GDM1 (cell line): ENCODE measurements at regions not wholly inside any gene's neighbourhood (a gene's known extent, or its start where the extent isn't known, plus 50 kb on each side); places are given as distances from the start of the nearest gene placed in this dataset.

Source experiments
- DNase-seq: peaks from one replicate; lab custom pipeline; 2025; lab: John Stamatoyannopoulos, UW

DNA sequence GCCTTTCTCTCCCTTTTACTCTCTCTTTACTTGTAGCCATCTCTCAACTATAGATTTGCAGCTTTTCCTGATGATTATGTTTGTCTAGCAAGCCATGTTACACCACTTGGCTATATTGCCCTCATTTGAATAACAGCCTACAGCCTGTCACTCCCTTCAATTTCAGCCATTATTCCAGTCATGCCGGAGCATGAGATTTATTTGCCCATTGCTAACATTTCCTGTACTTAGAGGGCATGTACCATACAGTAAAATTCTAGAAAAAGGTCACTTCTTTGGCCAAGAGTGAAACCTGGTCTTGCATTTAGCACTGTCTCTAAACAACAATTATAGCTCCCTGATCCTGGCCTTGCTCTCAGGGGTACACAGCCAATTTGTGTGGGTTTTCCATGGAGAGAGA lies 221.7 kb upstream of the TMC3 start:
- DNase-seq: no peak

DNA sequence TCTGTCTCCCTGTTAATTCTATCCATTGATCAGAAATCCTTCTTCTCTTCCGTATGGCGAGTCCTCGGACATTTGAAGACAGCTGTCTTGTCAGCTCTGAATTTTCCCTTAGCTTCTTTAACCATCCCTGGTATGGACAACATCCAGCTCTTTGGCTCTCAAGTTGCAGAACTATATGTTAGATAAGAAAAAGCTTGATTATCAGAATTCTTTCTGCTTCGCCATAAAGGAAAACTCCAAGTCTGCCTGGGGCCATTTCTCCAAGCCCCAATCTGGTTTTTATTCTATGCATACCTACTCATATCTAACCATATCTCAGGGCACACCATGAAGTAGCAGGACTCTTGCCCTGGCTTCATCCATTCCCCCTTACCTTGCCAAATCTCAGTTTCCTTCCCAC lies 215.7 kb upstream of the TMC3 start:
- DNase-seq: no peak

DNA sequence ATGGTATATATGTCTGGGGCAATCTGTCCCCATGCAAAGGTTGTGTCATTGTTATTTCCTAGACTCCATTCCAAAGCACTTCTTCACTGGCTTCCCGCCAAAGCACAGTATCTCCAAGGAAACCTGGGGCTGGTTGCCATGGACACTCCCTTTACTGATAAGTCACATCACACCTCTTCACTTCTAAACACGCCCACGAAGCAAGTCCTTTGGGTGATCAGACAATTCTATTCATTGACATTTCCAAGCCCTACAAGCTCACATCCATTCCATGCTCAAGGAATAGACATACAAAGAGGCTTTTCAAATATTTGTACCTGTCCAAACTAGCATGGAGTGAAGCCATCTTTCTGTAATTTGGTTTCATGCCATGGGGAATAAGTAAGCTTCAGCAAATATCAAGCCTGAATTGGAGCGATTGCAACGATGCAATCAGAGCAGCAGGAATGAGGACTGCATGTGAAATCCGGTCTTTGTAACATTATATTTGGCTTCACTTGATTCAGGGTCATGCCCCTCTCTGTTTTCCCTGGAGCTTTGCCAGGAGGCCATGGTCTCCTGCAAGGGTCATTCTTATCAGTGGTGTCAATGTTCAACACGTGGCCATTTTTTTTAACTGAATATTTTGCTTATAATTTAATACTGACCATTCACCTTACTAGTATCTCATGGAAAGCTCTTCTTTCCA lies 201.6 kb upstream of the TMC3 start:
- no peak for DNase-seq

DNA sequence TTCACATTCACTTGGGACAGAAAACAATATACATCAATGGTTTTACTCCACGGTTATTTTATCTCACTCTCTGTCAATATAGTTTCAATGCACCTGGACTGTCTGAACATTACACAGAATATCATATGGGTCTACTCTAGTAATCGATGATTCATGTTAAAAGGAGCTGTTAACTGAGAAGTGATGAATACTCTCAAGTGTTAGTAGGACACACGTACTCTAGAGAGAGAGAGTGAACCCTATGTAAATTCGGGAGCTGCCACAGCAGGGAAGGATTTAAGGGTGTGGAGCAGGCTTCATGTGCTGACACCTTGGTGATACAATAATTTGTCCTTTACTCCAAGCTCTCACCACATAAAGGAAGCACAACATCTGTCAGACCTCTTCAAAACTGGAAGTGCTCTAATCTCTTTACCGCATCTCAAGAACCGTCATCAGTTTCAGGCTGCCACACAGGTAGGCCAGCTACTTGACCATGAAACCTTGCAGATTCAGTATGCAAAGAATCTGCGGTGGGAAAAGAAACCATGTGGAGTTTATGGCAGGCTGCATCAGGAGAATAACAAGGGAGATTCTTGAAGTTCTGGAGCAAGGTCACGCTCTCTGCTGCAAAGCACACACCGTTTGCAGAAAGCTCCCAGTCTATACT lies 199.2 kb upstream of the TMC3 start:
- no peak for DNase-seq

DNA sequence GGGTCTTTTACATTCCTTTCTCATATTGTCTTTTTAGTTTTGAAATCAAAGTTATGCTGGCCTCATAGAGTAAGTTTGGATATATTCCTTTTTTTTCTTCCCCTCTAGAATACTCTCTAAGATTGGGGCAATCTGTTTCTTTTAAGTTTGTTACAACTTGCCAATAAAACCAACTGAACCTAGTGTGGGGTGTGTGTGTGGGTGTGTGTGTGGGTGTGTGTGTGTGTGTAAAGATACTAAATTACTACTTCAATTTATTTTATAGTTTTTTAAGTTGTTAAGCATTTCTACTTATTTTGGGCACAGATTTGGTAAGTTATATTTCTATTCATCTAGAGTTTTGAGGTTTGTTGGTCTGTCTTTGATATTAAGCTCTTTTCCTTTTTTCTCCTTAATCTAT lies 198.2 kb upstream of the TMC3 start:
- DNase-seq: no peak

DNA sequence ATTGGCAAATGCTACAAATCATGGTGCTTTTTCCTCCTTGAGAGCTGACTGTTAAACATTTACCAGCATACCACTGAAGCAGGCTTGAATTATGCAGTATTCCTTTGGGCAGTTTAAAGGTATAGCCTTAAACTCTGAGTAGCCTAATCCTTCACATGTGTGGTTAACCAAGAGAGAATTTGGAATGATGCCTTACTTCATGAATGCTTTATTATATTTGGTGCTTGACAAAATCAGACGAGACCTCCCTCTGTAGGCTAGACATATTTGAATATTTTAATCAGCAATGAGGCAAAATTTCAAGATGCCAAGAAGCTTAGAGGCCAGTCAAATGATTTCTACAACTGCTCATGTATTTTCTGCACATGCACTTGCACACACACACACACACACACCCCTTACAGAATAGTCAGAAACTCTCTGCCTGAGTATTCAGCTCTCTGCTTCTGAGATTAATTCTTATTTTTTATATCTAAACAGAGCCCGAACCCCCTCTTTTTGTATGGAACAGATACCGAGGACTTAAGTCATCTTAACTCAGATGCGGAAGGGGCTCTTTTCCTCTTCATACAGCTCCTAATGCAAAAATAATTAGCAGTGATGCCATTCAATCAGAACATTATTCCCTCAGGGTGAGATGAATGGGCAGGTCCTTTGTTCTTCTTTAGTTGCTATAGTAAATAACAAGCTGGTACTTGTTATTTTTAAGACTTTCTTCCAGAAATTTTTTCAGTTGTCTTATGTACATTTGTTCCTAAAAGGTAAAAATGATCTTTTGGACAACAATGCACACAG lies 195.5 kb upstream of the TMC3 start:
- DNase-seq: no peak

DNA sequence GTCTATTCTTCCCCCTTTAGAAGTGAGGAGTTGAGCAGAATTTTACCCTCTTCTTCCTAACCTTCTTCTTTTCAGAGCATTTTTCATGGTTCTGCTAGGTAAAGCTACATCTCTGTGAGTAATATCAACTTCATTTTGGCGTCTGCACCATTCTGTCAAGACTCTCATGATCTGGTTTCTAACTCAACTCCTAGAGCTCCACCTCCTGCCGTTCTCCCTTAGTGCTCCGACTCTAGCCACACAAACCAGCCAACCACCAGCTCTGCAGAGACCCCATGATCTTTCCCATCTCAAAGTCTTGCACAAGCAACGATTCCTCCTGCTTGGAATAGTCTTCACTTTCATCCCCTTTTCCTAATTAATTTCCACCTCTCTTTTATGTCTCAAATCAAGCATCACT lies 193.9 kb upstream of the TMC3 start:
- no peak for DNase-seq

DNA sequence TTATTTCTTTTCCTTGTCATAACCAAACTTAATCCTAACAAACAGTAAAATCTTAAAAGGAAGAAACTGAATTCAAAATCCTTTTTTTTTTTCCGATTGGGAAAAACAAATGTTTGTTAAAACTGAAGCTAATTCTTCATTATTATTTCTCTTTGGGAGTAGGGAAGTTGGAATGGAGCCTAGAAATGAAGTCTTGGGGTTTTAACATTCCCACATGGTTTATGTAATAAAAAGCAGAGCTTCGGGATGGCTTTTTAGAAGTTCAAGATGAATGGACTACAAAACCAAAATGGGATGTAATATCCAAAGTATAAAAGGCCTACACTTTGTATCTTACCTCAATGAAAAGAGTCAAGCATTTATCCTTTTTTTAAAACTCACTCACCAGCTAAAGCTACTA lies 189.0 kb upstream of the TMC3 start:
- no peak for DNase-seq

DNA sequence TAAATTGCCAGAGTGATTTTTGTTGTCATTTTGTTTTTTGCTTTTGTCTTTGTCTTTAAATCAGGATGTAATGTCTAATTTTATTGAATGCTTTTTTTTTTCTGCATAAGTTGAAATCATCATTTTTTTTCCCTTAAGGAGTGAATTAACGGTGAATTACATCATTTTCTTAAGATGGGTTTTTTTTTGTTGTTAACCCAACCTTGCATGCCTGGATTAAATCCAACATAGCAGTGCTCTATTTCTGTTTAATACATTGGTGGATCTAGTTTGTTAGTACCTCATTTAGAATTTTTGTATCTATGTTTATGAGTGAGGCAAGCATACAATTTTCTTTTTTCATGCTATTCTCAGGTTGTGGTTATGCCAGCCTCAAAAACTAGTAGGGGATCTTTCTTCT lies 186.4 kb upstream of the TMC3 start:
- DNase-seq: no peak

DNA sequence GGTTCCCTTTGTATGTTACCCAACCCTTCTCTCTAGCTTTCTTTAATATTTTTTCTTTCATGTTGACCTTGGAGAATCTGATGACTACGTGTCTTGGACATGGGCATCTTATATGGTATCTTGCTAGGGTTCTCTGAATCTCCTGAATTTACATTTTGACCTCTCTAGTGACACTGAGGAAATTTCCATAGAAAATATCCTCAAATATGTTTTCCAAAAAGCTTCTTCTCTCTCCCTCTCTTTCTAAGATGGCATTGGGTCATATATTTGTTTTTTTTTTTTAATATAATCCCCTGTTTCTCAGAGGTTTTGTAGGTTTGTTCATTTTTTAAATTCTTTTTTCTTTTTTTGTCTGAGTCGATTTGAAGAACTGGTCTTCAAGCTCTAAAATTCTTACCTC lies 184.0 kb upstream of the TMC3 start:
- DNase-seq: no peak

DNA sequence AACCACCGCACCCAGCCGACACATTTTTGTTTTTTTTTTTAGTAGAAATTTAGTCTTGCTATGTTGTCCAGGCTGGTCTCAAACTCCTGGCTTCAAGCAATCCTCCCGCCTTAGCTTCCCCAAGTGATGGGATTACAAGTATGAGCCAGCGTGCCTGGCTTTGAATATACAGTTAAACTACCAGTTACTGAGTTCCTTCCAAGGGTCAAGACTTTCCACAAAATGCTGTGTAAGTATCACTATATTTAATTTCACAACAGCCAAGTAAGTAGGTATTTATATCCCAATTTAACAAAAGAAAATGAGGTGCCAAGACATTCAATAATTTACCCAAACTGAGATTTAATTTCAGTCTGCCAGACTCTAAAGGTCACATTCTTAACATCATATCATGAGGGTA lies 181.3 kb upstream of the TMC3 start:
- no peak for DNase-seq

DNA sequence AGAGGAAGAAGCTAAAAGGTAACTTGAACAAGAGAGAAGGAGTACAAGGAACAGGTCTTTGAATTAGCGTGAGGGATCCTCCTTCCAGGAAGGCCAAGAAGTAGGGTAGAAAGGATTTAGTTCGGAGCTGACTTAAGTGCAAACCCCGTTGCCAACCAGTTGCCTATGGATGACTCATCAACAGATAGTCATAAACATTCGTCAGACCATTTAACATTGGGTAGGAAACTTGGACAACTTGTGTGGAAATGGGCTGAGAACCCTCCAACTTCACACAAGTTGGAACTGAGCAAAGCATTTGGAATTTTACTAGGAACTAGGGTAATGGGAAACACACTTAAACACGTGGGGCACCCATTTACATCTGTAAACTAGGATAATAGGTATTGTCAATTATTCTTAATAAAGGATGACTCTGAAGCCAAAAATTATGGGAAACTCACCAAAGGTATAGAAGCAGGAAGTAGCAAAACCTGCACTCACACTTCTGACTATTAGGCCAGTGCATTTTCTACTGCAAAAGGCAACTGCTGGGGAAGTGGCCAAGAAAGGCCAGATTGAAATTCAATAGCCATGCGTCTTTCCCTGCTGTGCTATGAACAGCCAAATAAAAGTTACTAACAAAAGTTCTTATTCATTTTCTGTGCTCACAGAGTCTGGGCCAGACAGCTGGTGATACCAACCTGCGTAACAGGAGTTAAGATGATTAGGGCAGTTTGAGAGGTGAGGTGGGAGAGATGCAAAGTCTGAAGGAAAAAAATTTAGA lies 174.5 kb upstream of the TMC3 start:
- no peak for DNase-seq

DNA sequence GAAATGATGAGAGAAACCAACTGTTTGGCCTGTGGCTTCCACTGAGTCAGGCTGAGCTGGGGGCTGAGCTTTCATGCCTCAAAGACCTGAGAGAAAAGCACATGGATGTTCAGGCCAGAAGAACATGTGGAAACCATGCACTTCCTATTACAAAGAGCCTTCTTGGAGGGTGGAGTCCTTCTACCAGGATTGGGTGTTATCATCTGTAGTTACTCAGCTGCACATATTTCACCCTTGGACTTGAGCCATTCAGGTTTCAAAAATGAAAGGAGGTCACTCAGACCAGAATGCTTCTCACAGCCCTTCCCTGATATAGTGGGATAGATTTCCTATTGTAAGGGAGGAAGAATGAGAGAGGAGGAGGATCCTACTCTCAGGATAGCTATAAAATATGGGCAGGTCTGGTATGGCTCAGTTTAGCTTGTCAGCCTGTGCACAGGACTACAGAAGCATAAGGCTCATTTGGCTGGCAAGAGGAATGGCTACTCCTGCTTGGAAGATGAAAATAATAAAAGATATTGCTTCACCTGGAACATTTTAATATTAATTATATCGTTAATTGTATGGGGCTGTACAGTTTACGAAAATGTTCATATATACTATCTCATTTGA lies 173.6 kb upstream of the TMC3 start:
- no peak for DNase-seq

DNA sequence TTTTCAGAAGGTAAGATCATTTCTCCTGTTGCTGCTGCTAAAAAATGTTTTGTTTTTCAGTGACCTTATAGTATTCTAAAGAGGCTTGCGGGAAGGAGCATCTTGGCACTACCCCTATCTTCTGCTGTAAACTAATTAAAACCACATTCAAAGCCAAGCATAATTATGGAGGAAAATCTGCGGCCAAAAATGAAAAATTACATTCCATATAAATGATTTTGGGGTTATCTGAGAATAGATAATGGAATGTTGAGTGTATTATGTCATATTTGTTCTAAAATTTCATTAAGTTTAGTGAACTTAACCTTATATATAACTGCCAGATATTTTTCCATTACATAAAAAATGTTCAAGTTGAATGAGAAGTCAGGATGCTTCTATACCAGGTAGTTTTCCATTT lies 170.4 kb upstream of the TMC3 start:
- no peak for DNase-seq

DNA sequence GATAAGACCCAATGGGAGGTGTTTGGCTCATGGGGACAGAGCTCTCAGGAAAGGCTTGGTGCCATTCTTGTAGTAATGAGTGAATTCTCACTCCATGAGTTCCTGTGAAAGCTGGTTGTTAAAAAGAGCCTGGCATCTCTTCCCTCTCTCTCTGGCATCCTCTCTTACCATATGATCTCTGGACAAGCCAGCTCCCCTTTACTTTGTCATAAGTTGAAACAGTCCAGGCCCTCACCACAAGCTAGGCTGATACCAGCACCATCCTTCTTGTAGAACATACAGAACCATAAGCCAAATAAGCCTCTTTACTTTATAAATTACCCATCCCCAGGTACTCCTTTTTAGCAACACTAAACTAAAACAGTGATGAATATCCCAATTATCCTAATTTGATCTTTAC lies 166.9 kb upstream of the TMC3 start:
- no peak for DNase-seq

DNA sequence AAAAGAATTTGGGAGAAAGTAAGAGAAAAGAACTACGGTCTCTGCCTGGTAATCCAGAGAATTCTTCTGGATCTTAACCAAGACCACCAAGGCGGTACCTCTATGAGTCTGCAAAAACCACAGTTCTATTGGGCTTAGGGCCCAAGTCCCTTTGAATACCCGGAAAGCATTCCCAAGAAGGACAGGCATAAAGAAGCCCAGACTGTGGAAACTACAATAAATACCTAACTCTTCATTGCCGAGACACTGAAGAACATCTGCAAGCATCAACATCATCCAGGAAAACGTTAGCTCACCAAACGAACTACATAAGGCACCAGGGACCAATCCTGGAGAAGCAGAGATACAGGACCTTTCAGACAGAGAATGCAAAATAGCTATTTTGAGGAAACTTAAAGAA lies 162.3 kb upstream of the TMC3 start:
- DNase-seq: no peak

DNA sequence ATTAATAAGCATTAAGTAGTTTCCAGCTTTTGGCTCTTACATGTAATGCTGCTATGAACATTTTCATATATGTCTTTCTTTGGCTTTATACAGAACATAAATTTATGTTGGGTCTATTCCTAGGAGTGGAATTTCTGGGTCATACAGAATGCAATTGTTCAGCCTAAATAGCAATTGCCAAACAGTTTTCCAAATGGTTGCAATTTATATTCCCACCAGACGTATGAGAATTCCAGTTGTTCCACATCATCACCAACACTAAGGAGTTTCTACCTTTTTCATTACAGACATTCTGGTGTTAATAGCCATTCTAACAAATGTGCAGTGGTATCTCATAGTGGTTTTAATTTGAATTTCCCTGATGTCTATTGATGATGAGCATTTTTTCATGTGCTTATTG lies 160.1 kb upstream of the TMC3 start:
- DNase-seq: no peak

DNA sequence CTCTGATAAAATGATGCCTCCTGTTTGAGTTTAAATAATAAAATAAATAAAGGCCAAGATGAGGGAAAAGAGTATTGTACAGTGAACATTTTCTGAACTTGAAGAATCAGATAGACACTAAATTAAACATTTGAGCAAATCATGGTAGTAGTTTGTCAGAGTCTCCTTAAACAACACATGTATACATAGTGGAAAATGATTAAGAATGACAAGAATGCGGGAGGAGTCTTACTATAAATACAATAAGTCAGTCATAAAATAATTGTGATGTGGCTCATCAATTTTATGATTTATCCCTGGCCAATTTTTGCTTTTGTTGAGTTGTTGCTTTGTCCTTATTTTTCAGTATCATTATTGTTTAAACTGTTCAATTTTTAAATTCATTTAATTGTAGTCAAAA lies 158.0 kb upstream of the TMC3 start:
- DNase-seq: no peak

DNA sequence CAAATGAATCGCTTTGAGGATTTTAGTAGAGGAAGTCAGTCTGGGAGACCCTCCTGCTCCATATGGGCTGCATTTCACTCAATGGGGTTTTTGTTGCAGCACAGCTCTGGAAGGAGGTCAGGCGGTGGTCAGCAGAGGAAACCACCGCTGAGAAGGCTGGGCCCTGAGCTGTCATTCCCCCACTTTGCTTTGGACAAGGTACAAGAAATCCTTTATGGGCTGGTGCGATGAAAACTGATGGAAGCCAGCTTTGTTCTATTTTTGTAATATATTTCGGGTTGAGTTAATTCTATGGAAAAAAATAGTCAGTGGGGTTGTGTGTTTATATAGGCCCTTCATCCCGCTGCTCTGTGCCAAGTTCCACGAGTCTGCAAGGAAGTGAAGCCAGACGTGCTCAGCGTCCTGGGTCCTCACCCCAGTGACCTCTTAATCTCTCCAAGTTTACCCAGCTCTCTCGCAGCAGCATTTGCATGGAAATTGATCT lies 157.1 kb upstream of the TMC3 start:
- DNase-seq: no peak

DNA sequence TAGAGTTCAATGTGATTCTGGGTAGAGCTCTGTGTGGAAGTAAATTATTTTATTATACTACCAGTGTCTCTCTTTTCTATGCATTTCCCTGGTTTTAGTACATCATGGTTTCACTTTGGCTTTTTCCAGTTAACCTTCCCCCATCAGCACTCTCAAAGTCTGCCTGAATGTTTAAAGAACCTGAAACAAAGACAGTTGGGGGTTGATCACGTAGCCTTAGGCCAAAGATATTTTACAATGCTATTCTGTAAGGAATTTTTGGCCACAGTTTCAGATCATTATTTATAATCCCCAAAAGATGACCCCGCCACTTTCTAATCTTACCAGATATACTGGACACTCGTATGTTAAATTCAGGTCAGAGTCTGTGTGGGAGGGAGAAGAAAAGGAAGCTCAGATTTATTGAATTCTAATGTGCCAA lies 156.3 kb upstream of the TMC3 start:
- no peak for DNase-seq

DNA sequence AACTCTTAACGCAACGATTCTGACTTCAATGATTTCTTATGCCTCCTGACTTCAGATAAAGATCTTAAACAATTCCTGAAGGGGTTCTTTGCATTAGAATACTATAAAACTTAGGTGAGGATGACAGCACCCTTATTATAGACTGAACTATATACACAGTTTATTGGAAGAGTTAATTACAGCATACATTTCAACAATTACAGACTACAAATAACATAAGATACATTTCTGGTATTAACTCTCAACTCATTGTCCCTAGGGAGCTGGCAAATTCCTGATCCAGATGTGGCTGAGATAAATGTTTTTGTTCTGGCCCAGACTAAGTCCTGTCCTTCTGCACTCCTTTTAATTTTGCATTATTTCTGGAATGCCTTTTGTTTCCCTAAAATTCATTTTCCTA lies 155.5 kb upstream of the TMC3 start:
- DNase-seq: no peak

DNA sequence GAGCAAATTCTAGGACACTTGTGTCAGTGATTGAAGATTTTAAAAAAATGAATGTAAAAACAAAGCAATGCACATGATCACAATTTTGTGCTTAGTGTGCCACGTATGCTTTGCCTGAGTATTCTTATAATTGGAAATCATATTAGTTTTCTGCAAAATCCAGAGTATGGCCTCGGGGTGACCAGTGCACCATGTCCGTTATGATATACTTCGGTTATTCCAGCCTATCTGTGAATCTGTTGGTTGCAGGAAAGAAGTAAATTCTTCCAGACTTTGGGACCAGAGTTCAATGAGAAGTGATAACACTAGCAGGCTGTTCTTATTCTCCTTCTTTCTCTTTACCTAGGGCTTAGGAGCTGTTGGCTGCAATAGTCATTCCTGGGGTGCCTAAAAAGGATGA lies 152.0 kb upstream of the TMC3 start:
- DNase-seq: no peak
